Stimulated activated naive CD4-positive, alpha-beta T cell (primary cell): ENCODE measurements at regions not wholly inside any gene's neighbourhood (a gene's known extent, or its start where the extent isn't known, plus 50 kb on each side); places are given as distances from the start of the nearest gene placed in this dataset.

Experiments
- DNase-seq, 6 experiments: peaks; one replicate each; lab custom pipeline; 2025; lab: John Stamatoyannopoulos, UW

DNA sequence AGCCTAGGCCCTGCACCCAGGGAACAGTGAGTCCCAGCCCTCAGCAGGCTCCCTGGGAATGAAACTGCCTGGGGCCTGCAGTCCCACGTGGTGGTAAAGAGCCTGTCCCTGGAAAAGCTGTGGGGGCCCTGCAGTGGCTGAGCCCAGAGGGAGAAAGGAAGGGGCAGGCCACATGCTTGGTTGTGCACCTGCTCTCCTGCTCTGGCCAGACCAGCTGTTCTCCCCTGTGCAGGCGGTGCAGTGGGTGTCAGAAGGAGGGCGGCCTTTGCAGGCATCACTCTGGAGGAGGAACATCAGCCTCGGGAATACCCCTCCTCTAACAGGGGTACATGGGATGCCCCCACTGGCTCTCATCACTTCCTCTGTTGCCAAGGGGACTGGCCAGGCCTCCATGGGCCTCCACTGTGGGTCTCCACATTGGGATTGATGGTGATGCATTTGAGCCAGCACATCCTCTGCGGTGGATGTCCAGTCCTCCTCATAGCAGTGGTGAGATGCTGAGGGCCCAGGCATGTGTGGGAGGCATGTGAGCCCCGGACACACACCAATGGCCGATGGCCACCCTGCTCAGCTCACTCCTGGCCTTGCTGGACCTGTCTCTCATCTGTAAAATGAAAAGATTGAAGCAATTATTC is 690.4 kb downstream of the BRD1 start:
- DNase-seq = no peak

- no peak for DNase-seq
Observed at GRCh38 chr22:49136816-49137180, 690.9 kb downstream of the BRD1 start.

- DNase-seq = no peak
Observed at GRCh38 chr22:49136041-49136815, 691.4 kb downstream of the BRD1 start.

GRCh38 chr22:49134076-49134475 is 693.6 kb downstream of the BRD1 start:
- DNase-seq = no peak

DNA sequence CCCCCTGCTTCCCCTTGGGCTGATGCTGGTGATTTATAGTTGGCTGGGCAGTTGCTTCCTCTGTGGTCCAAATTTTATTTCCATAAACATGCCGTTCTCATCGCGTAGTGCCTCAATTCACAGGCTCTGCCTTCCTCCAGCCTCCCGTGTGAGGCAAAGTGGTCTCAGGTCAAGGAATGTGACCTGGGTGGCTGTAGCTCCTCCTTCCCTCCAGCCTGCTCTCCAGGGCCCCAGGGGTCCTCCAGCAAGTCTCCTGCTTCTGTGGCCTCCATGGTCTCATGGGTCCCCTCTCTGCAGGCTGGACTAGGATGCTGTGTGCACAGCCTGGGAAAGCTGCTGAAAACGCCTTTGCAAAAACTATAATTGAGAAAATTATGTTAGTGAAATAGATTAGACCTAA is 694.1 kb downstream of the BRD1 start:
- DNase-seq = no peak

- no peak for DNase-seq
Observed at GRCh38 chr22:49132009-49132408, 695.7 kb downstream of the BRD1 start.

- DNase-seq = no peak
Observed at GRCh38 chr22:49129736-49130135, 697.9 kb downstream of the BRD1 start.

DNA sequence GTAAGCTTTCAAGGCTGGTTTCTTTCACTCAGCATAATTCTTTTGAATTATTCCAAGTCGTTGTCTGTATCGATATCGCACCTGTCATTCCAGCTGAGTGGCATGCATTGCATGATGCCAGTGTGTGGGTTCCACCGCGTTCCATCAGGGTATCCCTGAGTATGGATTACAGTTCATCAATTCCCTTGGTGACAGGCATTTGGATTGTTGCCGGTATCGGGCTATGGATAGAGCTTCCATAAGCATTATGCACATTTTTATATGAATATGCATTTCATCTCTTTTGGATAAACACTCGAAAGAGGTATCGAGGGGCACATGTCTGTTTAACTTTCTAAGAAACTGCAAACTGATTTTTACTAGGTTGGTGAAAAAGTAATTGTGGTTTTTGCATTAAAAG is 698.8 kb downstream of the BRD1 start:
- no peak for DNase-seq

GRCh38 chr22:49124608-49125007 is 703.1 kb downstream of the BRD1 start:
- DNase-seq = no peak

GRCh38 chr22:49123621-49124192 is 704.0 kb downstream of the BRD1 start:
- no peak for DNase-seq

DNA sequence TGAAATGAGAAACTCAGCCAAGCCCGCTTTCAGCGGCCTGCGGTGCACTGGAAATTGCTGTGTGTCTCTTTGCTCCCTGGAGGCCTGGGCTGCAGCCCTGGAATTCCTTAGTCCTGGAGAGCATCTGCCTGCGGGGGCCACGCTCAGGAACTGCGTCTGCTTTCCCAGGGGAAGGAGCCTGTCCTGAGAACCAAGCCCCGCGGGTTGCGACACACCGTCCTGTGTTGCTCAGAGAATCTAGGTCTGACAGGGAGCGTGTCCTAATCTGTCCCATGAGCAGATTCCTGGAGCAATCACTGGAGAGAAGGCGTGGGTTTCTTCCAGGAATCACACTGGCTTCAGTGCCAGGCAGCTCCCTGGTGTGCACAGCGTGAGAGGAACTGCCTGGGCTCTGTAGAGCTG is 708.1 kb downstream of the BRD1 start:
- DNase-seq = no peak

DNA sequence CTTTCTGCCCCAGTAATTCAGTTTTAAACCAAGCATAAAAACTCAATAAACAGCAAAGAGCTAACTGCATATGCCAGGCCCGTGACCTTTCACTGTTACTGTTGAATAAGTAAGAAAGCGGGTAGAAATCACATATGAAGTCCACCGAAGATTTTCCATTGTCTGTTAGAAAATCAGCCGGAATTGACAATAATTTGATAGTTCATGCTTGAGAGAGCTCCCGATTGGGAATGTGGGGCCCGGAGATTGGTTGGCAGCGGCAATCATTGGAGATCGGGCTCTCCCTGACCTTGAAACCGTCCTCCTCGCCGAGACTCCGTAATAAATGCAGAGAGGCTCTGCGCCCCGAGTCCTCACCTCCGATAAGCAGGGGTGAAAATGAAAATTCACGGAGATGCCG is 709.6 kb downstream of the BRD1 start:
- no peak for DNase-seq

- no peak for DNase-seq
Observed at GRCh38 chr22:49117486-49117885, 710.2 kb downstream of the BRD1 start.

- no peak for DNase-seq
Observed at GRCh38 chr22:49116486-49117120, 711.1 kb downstream of the BRD1 start.

DNA sequence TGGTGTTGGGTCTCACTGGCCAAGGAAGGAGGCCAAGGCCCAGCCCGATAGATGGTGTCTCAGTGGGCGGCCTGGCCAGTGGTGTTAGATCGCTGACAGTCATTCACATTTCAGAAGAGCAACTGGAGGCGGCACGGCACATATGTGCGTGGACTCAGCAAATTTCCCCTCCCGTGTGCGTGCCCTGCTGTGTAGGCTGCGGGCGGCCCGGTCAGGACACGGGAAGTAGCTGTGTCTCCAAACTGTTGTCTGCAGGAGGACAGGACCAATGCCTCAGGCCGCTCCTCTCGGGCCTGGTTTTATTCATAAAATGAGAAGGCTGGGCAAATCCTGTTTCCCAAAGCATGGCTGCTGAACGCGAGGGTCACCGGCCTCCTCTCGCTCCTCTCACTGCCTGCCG is 711.7 kb downstream of the BRD1 start:
- no peak for DNase-seq

DNA sequence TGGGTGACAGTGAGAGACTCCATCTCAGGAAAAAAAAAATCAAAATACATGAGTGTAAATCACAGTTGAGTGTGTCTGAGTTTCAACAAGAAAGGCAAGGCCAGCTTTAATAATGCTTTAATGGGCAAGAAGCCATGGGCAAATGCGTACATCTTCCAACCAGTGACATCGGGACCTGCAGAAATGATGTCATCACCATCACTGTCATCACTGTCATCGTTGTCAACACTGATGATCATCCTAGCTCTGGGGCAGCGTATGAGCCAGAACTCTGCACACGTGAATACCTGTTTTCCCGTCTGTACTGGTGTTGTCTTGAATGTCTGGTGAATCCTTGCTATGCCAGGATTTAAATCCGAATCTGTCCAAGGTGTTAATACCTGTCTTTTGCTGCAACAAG is 712.5 kb downstream of the BRD1 start:
- DNase-seq = no peak

DNA sequence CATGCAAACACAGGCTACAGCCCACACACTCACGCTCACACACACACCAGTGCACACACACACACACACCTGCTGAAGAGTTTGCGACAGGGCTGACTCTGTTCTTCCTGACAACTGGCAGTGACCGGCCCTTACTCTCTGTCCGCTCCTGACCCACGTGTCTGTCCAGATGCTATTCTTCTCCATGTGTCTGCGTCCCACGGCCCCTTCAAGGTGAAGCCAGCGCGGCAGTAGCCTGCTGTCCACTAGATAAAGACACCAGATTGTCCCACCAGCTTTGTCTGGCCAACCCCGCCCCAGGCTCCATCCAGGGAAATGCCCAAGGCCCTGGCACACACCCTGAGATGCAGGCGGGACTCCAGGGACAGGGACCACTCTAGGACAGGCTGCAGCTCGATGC is 713.9 kb downstream of the BRD1 start:
- DNase-seq = no peak

DNA sequence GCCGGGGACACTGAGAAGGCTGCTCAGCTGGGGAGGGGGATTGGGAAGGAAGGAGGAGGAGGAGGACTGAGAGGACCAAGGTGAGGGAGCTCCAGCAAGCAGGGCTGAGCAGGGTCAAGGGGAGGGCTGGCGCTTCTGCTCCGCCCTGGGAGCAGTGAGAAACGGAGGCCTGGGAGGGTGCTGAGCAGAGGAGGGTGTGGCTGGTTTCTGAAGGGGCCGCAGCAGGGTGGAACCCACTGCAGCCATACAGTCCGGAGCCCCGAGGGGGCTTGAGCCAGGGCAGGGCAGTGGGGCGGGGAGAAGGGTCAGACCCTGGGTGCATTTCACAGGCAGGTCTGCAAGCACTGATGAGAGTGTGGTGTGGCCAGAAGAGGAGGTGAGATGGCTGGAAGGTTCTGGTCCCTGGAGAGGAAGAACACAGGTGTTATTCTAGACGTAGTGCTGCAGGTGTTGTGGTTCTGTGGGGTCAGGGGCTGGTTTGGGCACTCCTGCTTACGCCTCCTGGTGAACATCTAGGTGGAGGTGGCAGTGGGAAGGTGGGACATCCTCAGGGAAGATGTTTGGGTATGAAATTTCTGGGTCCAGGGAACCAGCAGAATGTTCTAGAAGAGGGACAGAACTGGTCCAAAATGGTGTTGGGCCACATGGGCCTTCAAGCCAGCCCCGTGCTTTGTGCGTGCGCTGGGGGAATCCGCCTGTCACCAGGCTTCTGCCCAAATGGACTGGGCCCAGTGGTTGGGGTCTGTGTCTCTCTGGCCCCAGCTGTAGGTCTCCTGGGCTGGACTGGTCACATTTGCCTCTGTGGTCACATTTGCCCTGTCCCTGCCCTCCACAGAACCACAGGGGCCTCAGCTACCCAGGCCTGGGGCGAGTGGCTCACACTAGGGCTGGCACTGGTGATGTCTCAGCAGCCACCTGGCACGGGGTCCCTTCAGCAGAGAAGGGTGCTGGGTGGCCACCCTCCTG is 714.7 kb downstream of the BRD1 start:
- no peak for DNase-seq

GRCh38 chr22:49112176-49112575 is 715.5 kb downstream of the BRD1 start:
- DNase-seq = no peak

- DNase-seq = no peak
Observed at GRCh38 chr22:49111085-49111484, 716.6 kb downstream of the BRD1 start.

DNA sequence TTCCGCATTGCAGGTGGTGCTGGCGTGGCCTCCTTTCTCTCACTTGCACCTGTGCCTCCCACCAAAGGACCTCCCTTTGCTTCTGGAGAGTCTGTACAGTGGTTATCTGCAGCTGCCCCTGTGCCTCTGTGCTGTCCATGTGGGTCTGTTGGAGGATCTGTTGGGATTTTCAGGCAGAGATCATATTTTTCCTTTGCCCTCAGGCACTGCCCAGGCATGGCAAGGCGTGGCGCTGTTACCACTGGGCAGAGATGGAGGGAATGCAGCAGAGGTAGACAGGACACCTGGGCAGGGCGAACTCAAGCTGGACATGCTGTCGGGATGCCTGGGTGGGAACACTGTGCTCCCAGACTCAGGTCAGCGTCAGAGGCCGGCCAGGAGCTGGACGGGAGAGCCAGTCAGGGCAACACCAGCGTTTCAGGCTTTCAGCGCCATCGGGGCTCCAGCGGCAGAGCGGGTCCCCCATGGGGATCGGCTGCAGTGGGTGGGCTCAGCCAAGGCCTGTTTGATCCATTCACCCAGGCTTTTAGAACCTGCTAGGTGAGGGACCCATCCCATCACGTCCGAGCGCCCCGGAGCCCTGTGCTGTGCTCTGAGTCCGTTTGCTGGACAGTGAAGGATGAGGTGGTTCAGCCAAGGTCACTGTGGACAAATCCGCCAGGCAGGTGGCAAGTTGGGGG is 718.9 kb downstream of the BRD1 start:
- no peak for DNase-seq
